ENCODE measurements at regions not wholly inside any gene's neighbourhood (a gene's known extent, or its start where the extent isn't known, plus 50 kb on each side); places are given as distances from the start of the nearest gene placed in this dataset.

GRCh38 chr13:74084375-74084935 lies 49.7 kb downstream of the KLF12 start:
- Histone ChIP-seq H3K9me3 (ENCODE audit: control insufficient read depth, low read length) (no peaks in the 10 kb centered on the region), H3K4me3 (ENCODE audit: insufficient read depth, low read depth, low read length) (no peak overlapping the region), H3K27ac (ENCODE audit: insufficient read depth, low read depth, low read length, poor library complexity, severe bottlenecking) (no peak overlapping the region), H3K27me3 (ENCODE audit: control insufficient read depth, insufficient read depth, low read length, poor library complexity, severe bottlenecking) (no peaks in the 10 kb centered on the region), H3K4me1 (ENCODE audit: control insufficient read depth, insufficient read depth, low read length) (no peaks in the 10 kb centered on the region), H3K36me3 (ENCODE audit: control insufficient read depth, insufficient read depth, low read length) (no peaks in the 10 kb centered on the region)
- WGBS, 2 experiments: no CpG with 5 or more reads among the region's 4 CpGs

- Histone ChIP-seq H3K4me3 (ENCODE audit: insufficient read depth, low read depth, low read length) (no peak overlapping the region), H3K9me3 (ENCODE audit: control insufficient read depth, low read length) (no peaks in the 10 kb centered on the region), H3K27me3 (ENCODE audit: control insufficient read depth, insufficient read depth, low read length, poor library complexity, severe bottlenecking) (no peaks in the 10 kb centered on the region), H3K27ac (ENCODE audit: insufficient read depth, low read depth, low read length, poor library complexity, severe bottlenecking) (no peak overlapping the region), H3K4me1 (ENCODE audit: control insufficient read depth, insufficient read depth, low read length) (no peaks in the 10 kb centered on the region), H3K36me3 (ENCODE audit: control insufficient read depth, insufficient read depth, low read length) (no peaks in the 10 kb centered on the region)
- WGBS, 2 experiments: 95 to 96% methylated on average over 3 of the region's 3 CpGs
These were observed 51.5 kb downstream of the KLF12 start for GRCh38 chr13:74082741-74083160.

GRCh38 chr13:74080762-74081161 lies 53.4 kb downstream of the KLF12 start:
- Histone ChIP-seq H3K27me3 (ENCODE audit: control insufficient read depth, insufficient read depth, low read length, poor library complexity, severe bottlenecking) (no peaks in the 10 kb centered on the region), H3K4me3 (ENCODE audit: insufficient read depth, low read depth, low read length) (no peak overlapping the region)
- 88 to 89% methylated on average over 1 of the region's 1 CpG for WGBS, 2 experiments

GRCh38 chr13:74077792-74078191 lies 56.4 kb downstream of the KLF12 start:
- no peak overlapping the region for H3K27ac ChIP-seq (ENCODE audit: insufficient read depth, low read depth, low read length, poor library complexity, severe bottlenecking)
- H3K27me3 ChIP-seq (ENCODE audit: control insufficient read depth, insufficient read depth, low read length, poor library complexity, severe bottlenecking): no peaks in the 10 kb centered on the region
- 95 to 99% methylated on average over 2 of the region's 2 CpGs for WGBS, 2 experiments
- no peaks in the 10 kb centered on the region for H3K4me1 ChIP-seq (ENCODE audit: control insufficient read depth, insufficient read depth, low read length)
- no peaks in the 10 kb centered on the region for H3K9me3 ChIP-seq (ENCODE audit: control insufficient read depth, low read length)
- H3K36me3 ChIP-seq (ENCODE audit: control insufficient read depth, insufficient read depth, low read length): no peaks in the 10 kb centered on the region
- H3K4me3 ChIP-seq (ENCODE audit: insufficient read depth, low read depth, low read length): no peak overlapping the region

More at GRCh38 chr13:74080762-74081161, 53.4 kb downstream of the KLF12 start:
- Histone ChIP-seq H3K9me3 (ENCODE audit: control insufficient read depth, low read length) (no peaks in the 10 kb centered on the region), H3K36me3 (ENCODE audit: control insufficient read depth, insufficient read depth, low read length) (no peaks in the 10 kb centered on the region), H3K27ac (ENCODE audit: insufficient read depth, low read depth, low read length, poor library complexity, severe bottlenecking) (no peak overlapping the region), H3K4me1 (ENCODE audit: control insufficient read depth, insufficient read depth, low read length) (no peaks in the 10 kb centered on the region)

GRCh38 chr13:74077375-74077774 lies 56.8 kb downstream of the KLF12 start:
- WGBS, 2 experiments: 92 to 95% methylated on average over 2 of the region's 2 CpGs
- Histone ChIP-seq H3K27ac (ENCODE audit: insufficient read depth, low read depth, low read length, poor library complexity, severe bottlenecking) (no peak overlapping the region), H3K4me1 (ENCODE audit: control insufficient read depth, insufficient read depth, low read length) (no peaks in the 10 kb centered on the region), H3K36me3 (ENCODE audit: control insufficient read depth, insufficient read depth, low read length) (no peaks in the 10 kb centered on the region), H3K9me3 (ENCODE audit: control insufficient read depth, low read length) (no peaks in the 10 kb centered on the region), H3K27me3 (ENCODE audit: control insufficient read depth, insufficient read depth, low read length, poor library complexity, severe bottlenecking) (no peaks in the 10 kb centered on the region), H3K4me3 (ENCODE audit: insufficient read depth, low read depth, low read length) (no peak overlapping the region)

GRCh38 chr13:74074723-74075122 lies 59.5 kb downstream of the KLF12 start:
- Histone ChIP-seq H3K36me3 (ENCODE audit: control insufficient read depth, insufficient read depth, low read length) (no peaks in the 10 kb centered on the region), H3K4me3 (ENCODE audit: insufficient read depth, low read depth, low read length) (no peak overlapping the region), H3K27me3 (ENCODE audit: control insufficient read depth, insufficient read depth, low read length, poor library complexity, severe bottlenecking) (no peaks in the 10 kb centered on the region), H3K4me1 (ENCODE audit: control insufficient read depth, insufficient read depth, low read length) (no peaks in the 10 kb centered on the region), H3K9me3 (ENCODE audit: control insufficient read depth, low read length) (no peaks in the 10 kb centered on the region), H3K27ac (ENCODE audit: insufficient read depth, low read depth, low read length, poor library complexity, severe bottlenecking) (no peak overlapping the region)

GRCh38 chr13:74073274-74073673 lies 60.9 kb downstream of the KLF12 start:
- WGBS, 2 experiments: 91 to 93% methylated on average over 1 of the region's 1 CpG
- Histone ChIP-seq H3K27ac (ENCODE audit: insufficient read depth, low read depth, low read length, poor library complexity, severe bottlenecking) (no peak overlapping the region), H3K36me3 (ENCODE audit: control insufficient read depth, insufficient read depth, low read length) (no peaks in the 10 kb centered on the region), H3K4me1 (ENCODE audit: control insufficient read depth, insufficient read depth, low read length) (no peaks in the 10 kb centered on the region), H3K9me3 (ENCODE audit: control insufficient read depth, low read length) (no peaks in the 10 kb centered on the region), H3K4me3 (ENCODE audit: insufficient read depth, low read depth, low read length) (no peak overlapping the region), H3K27me3 (ENCODE audit: control insufficient read depth, insufficient read depth, low read length, poor library complexity, severe bottlenecking) (no peaks in the 10 kb centered on the region)

- H3K4me3 ChIP-seq (ENCODE audit: insufficient read depth, low read depth, low read length): no peak overlapping the region
- H3K9me3 ChIP-seq (ENCODE audit: control insufficient read depth, low read length): no peaks in the 10 kb centered on the region
- no peak overlapping the region for H3K27ac ChIP-seq (ENCODE audit: insufficient read depth, low read depth, low read length, poor library complexity, severe bottlenecking)
- WGBS, 2 experiments: 83 to 100% methylated on average over 1 of the region's 1 CpG
- H3K4me1 ChIP-seq (ENCODE audit: control insufficient read depth, insufficient read depth, low read length): no peaks in the 10 kb centered on the region
- no peaks in the 10 kb centered on the region for H3K36me3 ChIP-seq (ENCODE audit: control insufficient read depth, insufficient read depth, low read length)
- H3K27me3 ChIP-seq (ENCODE audit: control insufficient read depth, insufficient read depth, low read length, poor library complexity, severe bottlenecking): no peaks in the 10 kb centered on the region
These were observed 63.7 kb downstream of the KLF12 start for GRCh38 chr13:74070513-74070912.

GRCh38 chr13:74070065-74070464 lies 64.1 kb downstream of the KLF12 start:
- H3K27ac ChIP-seq (ENCODE audit: insufficient read depth, low read depth, low read length, poor library complexity, severe bottlenecking): no peak overlapping the region
- H3K36me3 ChIP-seq (ENCODE audit: control insufficient read depth, insufficient read depth, low read length): no peaks in the 10 kb centered on the region
- H3K4me1 ChIP-seq (ENCODE audit: control insufficient read depth, insufficient read depth, low read length): no peaks in the 10 kb centered on the region
- H3K4me3 ChIP-seq (ENCODE audit: insufficient read depth, low read depth, low read length): no peak overlapping the region
- H3K9me3 ChIP-seq (ENCODE audit: control insufficient read depth, low read length): no peaks in the 10 kb centered on the region
- H3K27me3 ChIP-seq (ENCODE audit: control insufficient read depth, insufficient read depth, low read length, poor library complexity, severe bottlenecking): no peaks in the 10 kb centered on the region
- 89 to 92% methylated on average over 4 of the region's 4 CpGs for WGBS, 2 experiments

GRCh38 chr13:74068471-74068870 lies 65.7 kb downstream of the KLF12 start:
- H3K4me1 ChIP-seq (ENCODE audit: control insufficient read depth, insufficient read depth, low read length): no peaks in the 10 kb centered on the region
- no peaks in the 10 kb centered on the region for H3K27me3 ChIP-seq (ENCODE audit: control insufficient read depth, insufficient read depth, low read length, poor library complexity, severe bottlenecking)
- no peaks in the 10 kb centered on the region for H3K9me3 ChIP-seq (ENCODE audit: control insufficient read depth, low read length)
- no peak overlapping the region for H3K27ac ChIP-seq (ENCODE audit: insufficient read depth, low read depth, low read length, poor library complexity, severe bottlenecking)
- no peak overlapping the region for H3K4me3 ChIP-seq (ENCODE audit: insufficient read depth, low read depth, low read length)
- H3K36me3 ChIP-seq (ENCODE audit: control insufficient read depth, insufficient read depth, low read length): no peaks in the 10 kb centered on the region
- 95 to 96% methylated on average over 7 of the region's 7 CpGs for WGBS, 2 experiments

GRCh38 chr13:74067818-74068217 lies 66.4 kb downstream of the KLF12 start:
- Histone ChIP-seq H3K27me3 (ENCODE audit: control insufficient read depth, insufficient read depth, low read length, poor library complexity, severe bottlenecking) (no peaks in the 10 kb centered on the region), H3K4me3 (ENCODE audit: insufficient read depth, low read depth, low read length) (no peak overlapping the region), H3K9me3 (ENCODE audit: control insufficient read depth, low read length) (no peaks in the 10 kb centered on the region), H3K36me3 (ENCODE audit: control insufficient read depth, insufficient read depth, low read length) (no peaks in the 10 kb centered on the region), H3K27ac (ENCODE audit: insufficient read depth, low read depth, low read length, poor library complexity, severe bottlenecking) (no peak overlapping the region), H3K4me1 (ENCODE audit: control insufficient read depth, insufficient read depth, low read length) (no peaks in the 10 kb centered on the region)
- WGBS, 2 experiments: 95% methylated on average over 2 of the region's 2 CpGs

Measured in ectodermal cell (in vitro differentiated cells).